Thoracic aorta (tissue), 2 donors: ENCODE measurements at regions not wholly inside any gene's neighbourhood (a gene's known extent, or its start where the extent isn't known, plus 50 kb on each side); places are given as distances from the start of the nearest gene placed in this dataset.

ENCODE experiments used
- ATAC-seq: fragments of 150-250 bp; one replicate; pipeline ENCODE4 v1.8.0; 2017; ENCODE audit warnings: low read depth; ENCODE audit not compliant: insufficient number of reproducible peaks, low FRiP score
- DNase-seq: peaks from one replicate; pipeline ENCODE4 v3.0.0-alpha.2; 2020; ENCODE audit warnings: low spot score
- H3K27ac ChIP-seq, 2 donors: fragments of 200-600 bp; sonication (generic); 1 replicate in 1 of 2; 2 replicates in 1 of 2; pipeline ENCODE4 v1.5.1; 2016; ENCODE audit warnings: mild to moderate bottlenecking in 2 of 2, moderate library complexity in 2 of 2
- H3K27me3 ChIP-seq: fragments of 200-600 bp; sonication (generic); replicated peaks from 2 replicates; pipeline ENCODE4 v1.6.0; 2016; ENCODE audit warnings: mild to moderate bottlenecking; ENCODE audit not compliant: insufficient read depth
- H3K36me3 ChIP-seq: fragments of 200-600 bp; sonication (generic); one replicate; pipeline ENCODE4 v1.5.1; 2016
- H3K4me1 ChIP-seq, 2 donors: fragments of 200-600 bp; sonication (generic); 1 replicate in 1 of 2; 2 replicates in 1 of 2; pipeline versions ENCODE4 v1.5.1 to v1.6.0; 2016; ENCODE audit warnings: low read depth in 2 of 2, mild to moderate bottlenecking in 1 of 2; ENCODE audit not compliant: control insufficient read depth in 1 of 2
- H3K4me3 ChIP-seq: fragments of 200-600 bp; sonication (generic); 2 replicates; pipeline ENCODE4 v1.5.1; 2016; ENCODE audit warnings: mild to moderate bottlenecking
- H3K9me3 ChIP-seq: fragments of 200-600 bp; sonication (generic); 2 replicates; pipeline ENCODE4 v1.5.1; 2016
- CTCF ChIP-seq: fragments of 200-600 bp; sonication (generic); IDR thresholded peaks from one replicate; pipeline ENCODE4 v1.5.1; 2019; ENCODE audit warnings: antibody characterized with exemption

- Histone ChIP-seq H3K4me3 (no peak overlapping the region), H3K36me3 (no peaks in the 10 kb centered on the region), H3K27me3 (no peaks in the 10 kb centered on the region), H3K9me3 (no peaks in the 10 kb centered on the region), H3K27ac (no peak overlapping the region), H3K4me1 (no peaks in the 10 kb centered on the region)
- DNase-seq (no peak), ATAC-seq (no peak)
- no peak for TF ChIP-seq CTCF
These were observed 293.5 kb downstream of the PTPRU start for GRCh38 chr1:29529677-29530278.

GRCh38 chr1:29527314-29528004, 291.1 kb downstream of the PTPRU start:
- Histone ChIP-seq H3K27ac (no peak overlapping the region), H3K36me3 (no peaks in the 10 kb centered on the region), H3K9me3 (no peaks in the 10 kb centered on the region), H3K4me3 (no peak overlapping the region), H3K27me3 (no peaks in the 10 kb centered on the region), H3K4me1 (no peaks in the 10 kb centered on the region)
- no peak for TF ChIP-seq CTCF
- ATAC-seq: no peak
- DNase-seq: no peak

- DNase-seq: no peak
- no peaks in the 10 kb centered on the region for H3K27me3 ChIP-seq
- H3K4me1 ChIP-seq: no peaks in the 10 kb centered on the region
These were observed 289.6 kb downstream of the PTPRU start for GRCh38 chr1:29525941-29526340.

GRCh38 chr1:29524285-29525065, 288.2 kb downstream of the PTPRU start:
- ATAC-seq: no peak
- Histone ChIP-seq H3K4me1 (no peaks in the 10 kb centered on the region), H3K9me3 (no peaks in the 10 kb centered on the region), H3K27me3 (no peaks in the 10 kb centered on the region), H3K36me3 (no peaks in the 10 kb centered on the region), H3K27ac (no peak overlapping the region), H3K4me3 (no peak overlapping the region)
- no peak for TF ChIP-seq CTCF
- DNase-seq: no peak

More at GRCh38 chr1:29525941-29526340, 289.6 kb downstream of the PTPRU start:
- Histone ChIP-seq H3K27ac (no peak overlapping the region), H3K9me3 (no peaks in the 10 kb centered on the region), H3K36me3 (no peaks in the 10 kb centered on the region), H3K4me3 (no peak overlapping the region)
- ATAC-seq: no peak
- no peak for TF ChIP-seq CTCF

- Histone ChIP-seq H3K4me1 (no peaks in the 10 kb centered on the region), H3K4me3 (no peak overlapping the region), H3K27me3 (no peaks in the 10 kb centered on the region), H3K36me3 (no peaks in the 10 kb centered on the region), H3K27ac (no peak overlapping the region), H3K9me3 (no peaks in the 10 kb centered on the region)
- ATAC-seq (no peak), DNase-seq (no peak)
- TF ChIP-seq CTCF: no peak
These were observed 287.3 kb downstream of the PTPRU start for GRCh38 chr1:29523576-29523975.
